ENCODE measurements at regions not wholly inside any gene's neighbourhood (a gene's known extent, or its start where the extent isn't known, plus 50 kb on each side); places are given as distances from the start of the nearest gene placed in this dataset.
"Not testable (repeated sequence)": the region's sequence is repeated elsewhere in the genome, so short reads cannot be mapped to it uniquely, and the experiment has no call there.

DNA sequence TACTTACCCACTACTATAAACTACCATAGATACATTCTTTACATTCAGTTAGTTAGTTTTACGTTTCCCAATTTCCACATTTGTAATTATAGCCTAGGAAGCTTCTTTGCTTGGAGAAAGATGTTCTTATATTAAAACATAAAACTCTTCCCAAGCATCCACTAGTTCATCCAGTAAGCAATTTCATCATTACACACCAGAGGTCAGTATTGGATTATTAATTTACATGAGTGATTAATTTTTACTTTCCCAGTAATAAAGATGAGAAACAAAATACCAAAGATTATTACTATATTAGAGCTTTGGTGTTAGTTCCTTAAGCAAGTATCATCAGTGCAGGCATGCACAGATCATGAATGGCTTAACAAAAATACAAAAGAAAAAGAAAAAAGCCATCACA lies 518.4 kb downstream of the TUBA3C start:
- not testable (repeated sequence) for DNase-seq (ENCODE audit: low spot score)

DNA sequence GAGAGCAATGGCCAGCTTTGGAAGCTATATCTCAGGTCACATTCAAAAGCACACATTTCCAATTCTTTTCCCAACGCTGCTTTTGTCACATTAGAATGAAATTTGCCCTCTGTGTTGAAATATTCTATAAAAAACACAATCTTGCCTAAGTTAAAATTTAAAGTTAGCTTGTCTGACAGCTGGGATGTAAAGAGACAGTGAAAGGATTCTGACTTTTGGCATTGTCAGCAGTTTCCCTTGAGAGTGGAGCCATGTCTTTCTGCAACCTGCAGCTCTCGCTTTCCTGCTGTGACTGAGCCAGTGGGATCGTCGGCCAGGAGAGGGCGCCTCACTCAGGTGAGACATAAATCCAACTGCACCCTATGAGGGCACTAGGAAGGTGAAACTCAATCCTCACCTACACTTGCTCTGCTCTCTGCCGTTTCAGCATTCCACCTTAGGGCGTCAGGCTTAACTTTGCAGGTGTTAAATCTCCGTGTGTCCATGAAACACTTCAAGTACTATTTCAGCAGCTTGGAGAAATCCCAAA lies 537.9 kb downstream of the TUBA3C start:
- not testable (repeated sequence) for DNase-seq (ENCODE audit: low spot score)

- not testable (repeated sequence) for DNase-seq (ENCODE audit: low spot score)
Observed at GRCh38 chr13:18628928-18629327, 552.7 kb downstream of the TUBA3C start.

DNA sequence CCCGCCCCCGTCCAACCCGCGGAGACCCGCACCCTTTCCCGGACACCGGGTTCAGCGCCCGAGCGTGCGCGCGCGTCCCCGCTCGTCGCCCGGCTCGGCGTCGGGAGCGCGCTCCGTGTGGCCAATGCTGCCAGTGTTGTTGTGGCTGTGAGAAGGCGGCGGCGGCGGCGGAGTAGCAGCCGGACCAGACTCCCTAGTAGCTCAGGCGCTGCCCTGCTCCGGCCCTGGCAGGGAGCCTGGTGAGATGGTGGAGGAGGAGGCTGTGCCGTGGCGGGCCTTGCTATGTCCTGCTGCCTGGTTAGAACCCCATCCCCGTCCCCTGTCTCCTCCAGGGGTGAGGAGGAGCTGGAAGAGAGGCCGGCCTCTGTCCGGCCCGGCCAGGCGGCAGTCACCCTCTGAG lies 553.2 kb downstream of the TUBA3C start:
- DNase-seq (ENCODE audit: low spot score), result no peak

DNA sequence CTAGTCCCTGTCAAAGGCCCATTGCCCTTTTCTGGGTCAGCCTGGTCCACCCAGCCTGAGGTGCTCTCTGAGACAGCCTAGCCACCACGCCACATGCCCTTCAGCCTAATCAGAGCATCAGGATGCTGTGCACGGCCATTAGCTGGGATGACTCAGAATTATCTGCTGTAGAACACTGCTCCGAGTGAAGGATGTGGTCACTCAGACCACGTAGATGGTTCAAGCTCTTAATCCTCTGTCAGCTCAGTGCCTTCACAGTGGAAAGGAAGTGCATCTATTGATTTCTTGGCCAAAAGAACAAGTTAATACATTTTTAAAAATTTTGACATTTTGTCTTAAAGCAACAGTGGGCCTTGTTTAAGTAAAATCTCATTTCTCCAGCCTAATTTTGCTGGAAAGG lies 557.6 kb downstream of the TUBA3C start:
- DNase-seq (ENCODE audit: low spot score), result peak; percentile 3

GRCh38 chr13:18618442-18618841 lies 563.2 kb downstream of the TUBA3C start:
- not testable (repeated sequence) for DNase-seq (ENCODE audit: low spot score)

DNA sequence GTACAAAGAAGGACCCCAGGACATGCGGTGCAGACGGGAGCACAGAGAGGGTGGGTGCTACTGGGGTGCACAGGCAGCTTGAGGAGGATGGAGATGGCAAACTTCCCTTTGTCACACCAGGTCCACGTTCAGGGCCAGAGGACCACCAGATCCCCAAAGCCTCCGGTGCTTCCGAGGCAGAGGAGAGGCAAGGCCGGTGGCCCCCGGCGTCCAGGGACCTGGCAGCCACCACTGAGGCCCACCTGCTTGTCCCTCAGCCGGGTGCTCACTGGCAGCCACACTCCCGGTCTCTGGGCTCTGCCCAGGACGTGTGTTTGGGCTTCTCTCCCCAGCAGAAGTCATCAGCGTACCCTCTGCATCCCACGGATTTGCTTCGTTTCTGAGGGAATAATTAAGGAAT lies 571.1 kb downstream of the TUBA3C start:
- DNase-seq (ENCODE audit: low spot score), result not testable (repeated sequence)

DNA sequence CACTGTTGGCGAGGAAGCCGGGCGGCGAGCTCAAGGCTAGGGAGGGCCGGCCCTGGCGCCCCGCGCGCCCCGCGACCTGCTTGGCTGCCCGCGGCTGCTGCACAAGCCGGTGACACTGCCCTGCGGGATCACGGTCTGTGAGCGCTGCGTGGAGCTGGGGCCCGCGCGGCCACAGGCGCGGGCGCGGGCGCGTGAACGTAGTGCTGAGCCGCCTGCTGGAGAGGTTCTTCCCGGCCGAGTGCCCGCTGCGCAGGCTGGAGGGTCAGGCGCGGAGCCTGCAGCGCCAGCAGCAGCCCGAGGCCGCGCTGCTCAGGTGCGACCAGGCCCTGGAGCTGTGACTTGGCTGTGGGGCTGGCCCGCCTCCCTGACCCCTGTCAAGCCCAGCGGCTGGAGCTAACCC lies 572.3 kb downstream of the TUBA3C start:
- not testable (repeated sequence) for DNase-seq (ENCODE audit: low spot score)

GRCh38 chr13:18608851-18609250 lies 572.8 kb downstream of the TUBA3C start:
- not testable (repeated sequence) for DNase-seq (ENCODE audit: low spot score)

GRCh38 chr13:18600366-18600765 lies 581.3 kb downstream of the TUBA3C start:
- DNase-seq (ENCODE audit: low spot score), result not testable (repeated sequence)

- not testable (repeated sequence) for DNase-seq (ENCODE audit: low spot score)
Observed at GRCh38 chr13:18599791-18600211, 581.8 kb downstream of the TUBA3C start.

DNA sequence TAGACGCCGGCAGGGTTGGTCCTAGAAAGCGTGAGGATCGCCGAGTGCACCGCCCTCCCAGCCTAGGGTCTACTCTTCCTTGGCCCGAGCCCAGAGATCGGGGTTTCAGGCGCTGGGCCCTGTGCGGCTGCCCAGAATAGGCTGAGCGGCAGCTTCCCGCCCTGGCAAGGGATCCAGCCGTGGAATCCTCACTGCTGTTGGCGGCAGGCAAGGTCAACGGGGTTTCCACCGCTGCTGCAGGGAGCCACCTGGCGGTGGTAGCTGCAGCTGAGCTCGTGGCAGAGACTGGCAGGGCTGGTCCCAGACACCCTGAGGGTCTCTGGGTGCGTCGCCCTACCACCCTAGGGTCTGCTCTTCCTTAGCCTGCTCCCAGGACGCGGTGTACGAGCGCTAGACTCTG lies 583.1 kb downstream of the TUBA3C start:
- not testable (repeated sequence) for DNase-seq (ENCODE audit: low spot score)

DNA sequence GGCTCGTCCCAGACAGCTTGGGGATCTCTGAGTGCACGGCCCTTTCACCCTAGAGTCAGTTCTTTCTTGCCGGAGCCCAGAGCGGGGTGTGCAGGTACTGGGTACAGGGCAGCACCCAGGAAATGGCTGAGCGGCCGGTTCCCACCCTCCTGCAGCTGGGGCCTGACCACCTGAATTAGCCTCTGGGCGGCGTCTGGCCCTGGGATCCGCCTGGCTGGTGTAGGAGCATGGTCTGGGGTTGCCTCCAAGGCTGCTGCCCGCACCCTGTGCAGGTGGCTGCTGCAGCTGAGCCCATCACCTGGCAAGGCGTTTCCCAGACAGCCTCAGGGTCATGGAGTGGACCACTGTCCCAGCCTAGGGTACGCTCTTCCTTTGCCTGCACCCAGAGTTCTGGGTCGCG lies 583.7 kb downstream of the TUBA3C start:
- DNase-seq (ENCODE audit: low spot score), result not testable (repeated sequence)

- not testable (repeated sequence) for DNase-seq (ENCODE audit: low spot score)
Observed at GRCh38 chr13:18577103-18577502, 604.5 kb downstream of the TUBA3C start.

DNA sequence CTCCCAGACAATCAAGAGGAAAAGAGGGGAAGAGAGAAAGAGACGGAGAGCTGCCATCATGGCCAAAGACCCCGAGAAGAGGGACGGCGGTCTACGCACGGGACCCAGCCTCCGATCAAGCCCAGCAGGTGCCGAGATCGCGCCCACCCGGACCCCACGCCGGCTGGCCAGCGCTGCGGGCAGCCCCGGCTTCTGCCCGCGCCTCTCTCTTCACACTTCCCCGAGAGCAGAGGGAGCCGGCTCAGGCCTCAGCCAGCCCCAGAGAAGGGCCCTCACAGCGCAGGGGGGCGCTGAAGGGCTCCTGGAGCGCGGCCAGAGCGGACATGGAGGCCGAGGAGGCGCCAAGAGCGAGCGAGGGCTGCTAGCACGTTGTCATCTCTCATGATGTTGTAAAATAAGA lies 613.7 kb downstream of the TUBA3C start:
- not testable (repeated sequence) for DNase-seq (ENCODE audit: low spot score)

Data from COLO829 (cell line).